WI38 (cell line): ENCODE measurements at regions not wholly inside any gene's neighbourhood (a gene's known extent, or its start where the extent isn't known, plus 50 kb on each side); places are given as distances from the start of the nearest gene placed in this dataset.
"Not testable (repeated sequence)": the region's sequence is repeated elsewhere in the genome, so short reads cannot be mapped to it uniquely, and the experiment has no call there.

Experiments
- H3K4me3 ChIP-seq: 2 replicates; pipeline ENCODE4 v1.5.1; 2011; ENCODE audit warnings: low read depth, mild to moderate bottlenecking, control low read depth, low read length
- TF ChIP-seq, protein P1 (sequence below): IDR thresholded peaks from 2 replicates; pipeline ENCODE4 v1.5.1; 2012; ENCODE audit warnings: low read depth, mild to moderate bottlenecking, control low read depth, low read length

DNA sequence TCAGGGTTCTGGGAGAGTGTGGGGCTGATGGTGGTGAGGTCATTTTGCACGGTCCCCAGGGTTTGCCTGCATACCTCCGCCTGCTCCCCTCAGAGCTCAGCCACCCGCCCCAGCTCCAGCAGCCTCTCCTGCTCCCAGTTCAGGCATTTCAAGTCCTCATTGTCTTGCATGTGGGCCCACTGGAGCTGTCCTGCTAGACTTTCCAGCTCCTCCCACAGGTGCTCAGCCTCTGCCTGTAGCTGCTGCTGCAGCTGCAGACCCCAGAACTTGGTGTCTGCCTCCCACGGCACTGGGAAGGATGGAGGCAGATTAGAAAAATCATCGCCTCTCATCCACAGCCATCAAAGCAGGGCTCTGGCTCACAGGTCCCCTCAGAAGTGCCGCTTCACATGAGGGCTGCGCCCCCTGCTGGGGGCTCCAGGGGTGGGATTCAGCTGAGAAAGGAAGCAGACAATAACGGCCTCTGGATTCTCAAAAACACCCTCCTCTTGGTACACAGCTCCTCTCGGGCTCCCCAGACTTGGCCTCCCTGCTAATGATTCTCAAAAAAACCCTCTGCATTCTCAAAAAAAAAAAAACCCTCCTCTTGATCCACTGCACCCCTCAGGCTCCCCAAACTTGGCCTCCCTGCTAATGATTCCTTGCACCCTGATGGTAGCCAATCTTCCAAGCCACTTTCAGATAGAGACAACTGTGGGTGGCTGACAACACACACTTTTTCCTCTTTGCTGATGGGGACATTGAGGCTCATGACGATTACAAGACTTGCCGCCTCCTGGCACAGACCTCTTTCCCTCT lies 89.3 kb upstream of the C2CD4B start:
- no peak overlapping the region for H3K4me3 ChIP-seq

DNA sequence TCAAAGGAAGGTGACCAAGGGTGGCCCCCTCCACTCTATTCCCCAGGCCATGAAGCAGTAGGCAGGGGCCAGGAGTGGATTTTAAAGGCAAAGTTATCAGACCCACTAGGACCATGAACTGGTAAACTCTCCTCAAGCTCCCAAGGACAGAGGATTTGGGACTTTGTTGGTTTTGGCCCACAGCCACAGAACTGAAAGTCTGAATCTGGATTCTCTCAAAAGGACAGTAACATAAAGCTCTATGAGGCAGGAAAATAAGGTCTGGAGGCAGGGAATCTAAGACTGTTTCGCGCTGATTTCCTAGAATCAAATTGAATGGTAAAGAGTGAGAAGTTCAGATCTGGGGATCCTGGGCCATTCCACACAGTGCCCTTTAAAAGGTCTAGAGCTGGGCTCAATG lies 91.3 kb upstream of the C2CD4B start:
- H3K4me3 ChIP-seq = not testable (repeated sequence)

More for the DNA sequence above, 89.3 kb upstream of the C2CD4B start:
- TF ChIP-seq, protein P1, sequence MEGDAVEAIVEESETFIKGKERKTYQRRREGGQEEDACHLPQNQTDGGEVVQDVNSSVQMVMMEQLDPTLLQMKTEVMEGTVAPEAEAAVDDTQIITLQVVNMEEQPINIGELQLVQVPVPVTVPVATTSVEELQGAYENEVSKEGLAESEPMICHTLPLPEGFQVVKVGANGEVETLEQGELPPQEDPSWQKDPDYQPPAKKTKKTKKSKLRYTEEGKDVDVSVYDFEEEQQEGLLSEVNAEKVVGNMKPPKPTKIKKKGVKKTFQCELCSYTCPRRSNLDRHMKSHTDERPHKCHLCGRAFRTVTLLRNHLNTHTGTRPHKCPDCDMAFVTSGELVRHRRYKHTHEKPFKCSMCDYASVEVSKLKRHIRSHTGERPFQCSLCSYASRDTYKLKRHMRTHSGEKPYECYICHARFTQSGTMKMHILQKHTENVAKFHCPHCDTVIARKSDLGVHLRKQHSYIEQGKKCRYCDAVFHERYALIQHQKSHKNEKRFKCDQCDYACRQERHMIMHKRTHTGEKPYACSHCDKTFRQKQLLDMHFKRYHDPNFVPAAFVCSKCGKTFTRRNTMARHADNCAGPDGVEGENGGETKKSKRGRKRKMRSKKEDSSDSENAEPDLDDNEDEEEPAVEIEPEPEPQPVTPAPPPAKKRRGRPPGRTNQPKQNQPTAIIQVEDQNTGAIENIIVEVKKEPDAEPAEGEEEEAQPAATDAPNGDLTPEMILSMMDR = peak; percentile 77

DNA sequence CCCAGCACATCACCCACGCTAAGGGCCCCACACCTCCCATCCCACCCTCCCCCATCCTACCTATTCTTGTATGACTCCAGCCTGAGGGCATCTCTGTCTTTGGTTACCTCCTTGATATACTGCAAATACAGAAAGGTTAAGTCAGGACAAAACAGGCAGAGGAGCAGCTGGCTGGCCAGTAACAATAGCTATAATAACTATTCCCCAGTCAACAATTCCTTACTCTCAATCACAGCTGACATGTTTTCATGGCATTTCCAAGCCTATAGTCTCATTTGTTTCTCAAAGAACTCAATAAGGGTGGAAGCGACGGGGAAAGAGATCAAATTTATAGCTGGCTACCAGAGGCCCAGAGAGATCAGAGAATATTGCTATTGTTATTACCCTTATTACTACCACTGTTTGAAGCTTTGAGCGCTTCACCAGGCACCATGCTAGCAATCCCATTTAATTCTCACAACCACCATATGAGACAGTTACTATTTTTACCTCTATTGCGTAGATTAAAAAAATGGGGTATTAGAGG lies 93.0 kb upstream of the C2CD4B start:
- no peak overlapping the region for H3K4me3 ChIP-seq
- TF ChIP-seq, protein P1 = no peak

DNA sequence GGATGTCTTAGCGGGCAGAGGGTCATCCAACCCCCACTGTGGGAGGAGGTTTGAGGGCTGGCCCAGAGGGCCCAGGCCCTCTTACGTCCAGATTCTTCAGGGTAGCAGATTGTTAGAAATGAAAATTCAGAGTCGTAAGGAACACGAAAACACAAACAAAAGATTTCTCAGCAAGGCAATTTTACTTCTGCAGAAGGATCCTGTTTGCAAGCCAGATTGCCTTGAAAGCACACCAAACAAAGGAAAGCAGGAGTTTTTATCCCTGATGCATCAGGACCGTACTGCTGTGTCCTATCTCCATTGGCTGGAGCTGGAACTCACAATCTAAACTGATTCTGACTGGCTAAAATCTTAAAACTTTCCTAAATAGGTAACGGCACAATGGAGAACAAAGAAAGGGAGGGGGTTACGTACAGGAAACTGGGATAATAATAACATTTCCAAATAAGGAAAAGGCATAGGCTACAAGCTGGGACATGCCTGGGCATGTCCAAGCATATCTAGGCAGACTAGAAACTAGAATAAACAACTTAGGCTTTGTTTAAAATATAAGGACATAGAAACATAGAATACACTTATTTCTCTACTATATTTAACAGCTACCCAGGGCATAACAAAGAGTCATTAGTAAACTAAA lies 97.3 kb upstream of the C2CD4B start:
- no peak overlapping the region for H3K4me3 ChIP-seq
- TF ChIP-seq, protein P1 = no peak

DNA sequence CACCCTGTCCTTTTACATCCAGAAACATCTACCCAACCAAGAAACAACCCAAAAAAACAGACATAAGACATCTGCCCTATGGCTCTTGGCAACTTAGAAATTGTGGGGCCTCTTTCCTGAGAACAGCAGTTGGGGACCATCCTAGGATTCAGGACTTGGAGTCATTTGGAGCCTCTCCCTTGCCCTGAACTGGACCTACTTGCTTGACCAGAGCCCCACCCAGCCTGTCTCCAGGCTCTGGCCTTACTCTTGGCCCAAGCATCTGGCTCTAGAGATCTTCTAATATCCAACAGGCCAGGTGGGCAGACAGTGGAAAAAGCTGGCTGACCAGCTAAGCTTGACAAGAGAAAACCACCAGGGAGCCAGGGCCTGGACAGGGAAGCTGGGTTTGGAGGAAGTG lies 99.1 kb upstream of the C2CD4B start:
- TF ChIP-seq, protein P1 = no peak
- no peak overlapping the region for H3K4me3 ChIP-seq

DNA sequence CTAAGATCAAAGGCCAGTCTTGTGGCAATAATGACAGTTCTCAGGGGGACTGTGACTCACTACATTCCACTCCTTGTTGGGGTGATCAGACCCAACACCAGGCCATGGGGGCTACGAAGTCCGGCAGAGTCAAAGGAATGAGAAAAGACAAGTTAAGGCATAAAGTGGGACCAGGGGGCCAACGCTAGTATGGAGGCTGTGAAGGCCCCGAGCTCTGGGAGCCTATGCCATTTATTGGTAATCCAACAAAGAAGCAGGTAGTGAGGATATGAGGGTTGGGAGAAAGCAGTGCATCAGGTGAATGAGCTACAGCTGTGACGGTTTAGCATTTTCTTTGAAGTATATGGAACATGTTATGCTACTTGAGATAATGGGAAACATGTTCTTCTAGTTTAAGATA lies 104.4 kb upstream of the C2CD4B start:
- TF ChIP-seq, protein P1 = no peak
- H3K4me3 ChIP-seq = no peak overlapping the region

DNA sequence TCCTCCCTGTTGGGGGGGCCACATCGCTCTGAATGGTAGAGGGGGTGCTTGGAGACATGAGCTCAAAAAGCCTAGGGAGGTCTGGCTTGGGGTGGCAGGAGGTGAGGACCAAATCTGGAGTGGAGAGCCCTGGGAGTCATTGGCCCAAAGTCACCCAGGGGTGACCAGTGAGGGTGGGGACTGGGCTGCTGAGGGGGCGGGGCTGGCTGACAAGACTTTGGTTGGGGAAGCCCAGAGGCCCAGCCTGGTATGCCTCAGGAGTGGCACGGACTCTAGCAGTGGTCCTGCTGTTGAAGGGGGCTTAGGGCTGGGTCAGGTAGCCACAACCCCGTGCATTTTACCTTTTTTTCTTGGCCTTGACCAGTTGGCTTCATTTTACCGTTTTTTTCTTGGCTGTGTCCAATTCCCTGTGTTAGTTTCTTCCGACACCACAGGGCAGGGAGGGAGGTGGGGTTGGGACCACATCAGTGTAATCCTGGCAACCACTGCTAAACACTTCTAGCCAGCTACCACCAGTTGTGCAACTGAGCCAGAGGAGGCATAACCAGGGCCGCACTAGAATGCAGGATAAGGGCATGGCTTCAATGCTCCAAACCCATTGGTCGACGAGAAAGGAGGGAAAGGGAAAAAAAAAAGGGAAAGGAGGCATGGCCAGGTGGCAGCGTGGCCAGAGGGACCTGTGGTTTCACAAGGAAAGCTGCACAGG lies 105.3 kb upstream of the C2CD4B start:
- TF ChIP-seq, protein P1 = no peak
- H3K4me3 ChIP-seq = no peak overlapping the region
